ENCODE measurements at regions not wholly inside any gene's neighbourhood (a gene's known extent, or its start where the extent isn't known, plus 50 kb on each side); places are given as distances from the start of the nearest gene placed in this dataset.
"Not testable (repeated sequence)": the region's sequence is repeated elsewhere in the genome, so short reads cannot be mapped to it uniquely, and the experiment has no call there.

GRCh38 chr4:189228726-189229125 is 711.9 kb upstream of the FRG1 start:
- Histone ChIP-seq H3K4me3 (ENCODE audit: low read depth, low read length) (no peak overlapping the region), H3K9me3 (ENCODE audit: control insufficient read depth, insufficient read depth, low read length) (no peaks in the 10 kb centered on the region; the same call in 1 of the 2 replicates), H3K27ac (ENCODE audit: low read depth, low read length) (no peak overlapping the region), H3K27me3 (ENCODE audit: control insufficient read depth, insufficient read depth, low read length) (no peaks in the 10 kb centered on the region)
- CTCF ChIA-PET, result no interaction called here
- no peak for TF ChIP-seq CTCF (IDR thresholded peaks at IDR 0.05; ENCODE audit: low read depth, low read length)
- DNase-seq (ENCODE audit: low read depth, low spot score), result no peak
- POLR2A ChIA-PET, result no interaction called here

GRCh38 chr4:189232274-189232673 is 708.4 kb upstream of the FRG1 start:
- H3K4me3 ChIP-seq (ENCODE audit: low read depth, low read length), result no peak overlapping the region
- H3K27ac ChIP-seq (ENCODE audit: low read depth, low read length), result no peak overlapping the region
- peaks cover 17% of the 10 kb centered on the region for H3K9me3 ChIP-seq (ENCODE audit: control insufficient read depth, insufficient read depth, low read length)
- no peak for TF ChIP-seq CTCF (IDR thresholded peaks at IDR 0.05; ENCODE audit: low read depth, low read length)
- POLR2A ChIA-PET, result no interaction called here
- H3K27me3 ChIP-seq (ENCODE audit: control insufficient read depth, insufficient read depth, low read length), result no peaks in the 10 kb centered on the region
- DNase-seq (ENCODE audit: low read depth, low spot score), result no peak
- CTCF ChIA-PET, result no interaction called here

GRCh38 chr4:189233754-189234153 is 706.9 kb upstream of the FRG1 start:
- H3K9me3 ChIP-seq (ENCODE audit: control insufficient read depth, insufficient read depth, low read length), result peaks cover 21% of the 10 kb centered on the region
- H3K4me3 ChIP-seq (ENCODE audit: low read depth, low read length); H3K27me3 ChIP-seq (ENCODE audit: control insufficient read depth, insufficient read depth, low read length); H3K27ac ChIP-seq (ENCODE audit: low read depth, low read length); CTCF ChIA-PET; DNase-seq (ENCODE audit: low read depth, low spot score); POLR2A ChIA-PET: not testable (repeated sequence)

GRCh38 chr4:189234948-189235347 is 705.7 kb upstream of the FRG1 start:
- H3K4me3 ChIP-seq (ENCODE audit: low read depth, low read length); DNase-seq (ENCODE audit: low read depth, low spot score); CTCF ChIA-PET; H3K27ac ChIP-seq (ENCODE audit: low read depth, low read length); POLR2A ChIA-PET; H3K27me3 ChIP-seq (ENCODE audit: control insufficient read depth, insufficient read depth, low read length): not testable (repeated sequence)
- peaks cover 21% of the 10 kb centered on the region for H3K9me3 ChIP-seq (ENCODE audit: control insufficient read depth, insufficient read depth, low read length)

- Histone ChIP-seq H3K27ac (ENCODE audit: low read depth, low read length) (no peak overlapping the region), H3K27me3 (ENCODE audit: control insufficient read depth, insufficient read depth, low read length) (no peaks in the 10 kb centered on the region), H3K9me3 (ENCODE audit: control insufficient read depth, insufficient read depth, low read length) (peaks cover 21% of the 10 kb centered on the region), H3K4me3 (ENCODE audit: low read depth, low read length) (no peak overlapping the region)
- ChIA-PET CTCF (no interaction called here), POLR2A (no interaction called here)
- no peak for DNase-seq (ENCODE audit: low read depth, low spot score)
- TF ChIP-seq CTCF (IDR thresholded peaks at IDR 0.05; ENCODE audit: low read depth, low read length), result no peak
These were observed 705.1 kb upstream of the FRG1 start for GRCh38 chr4:189235599-189235998.

GRCh38 chr4:189236321-189236720 is 704.4 kb upstream of the FRG1 start:
- H3K27me3 ChIP-seq (ENCODE audit: control insufficient read depth, insufficient read depth, low read length); H3K27ac ChIP-seq (ENCODE audit: low read depth, low read length); H3K4me3 ChIP-seq (ENCODE audit: low read depth, low read length); POLR2A ChIA-PET; CTCF ChIA-PET; DNase-seq (ENCODE audit: low read depth, low spot score): not testable (repeated sequence)
- H3K9me3 ChIP-seq (ENCODE audit: control insufficient read depth, insufficient read depth, low read length), result peaks cover 21% of the 10 kb centered on the region

GRCh38 chr4:189237340-189237739 is 703.3 kb upstream of the FRG1 start:
- no peak for DNase-seq (ENCODE audit: low read depth, low spot score)
- no peaks in the 10 kb centered on the region for H3K27me3 ChIP-seq (ENCODE audit: control insufficient read depth, insufficient read depth, low read length)
- ChIA-PET POLR2A (no interaction called here), CTCF (no interaction called here)
- H3K9me3 ChIP-seq (ENCODE audit: control insufficient read depth, insufficient read depth, low read length), result peaks cover 21% of the 10 kb centered on the region
- no peak overlapping the region for H3K4me3 ChIP-seq (ENCODE audit: low read depth, low read length)
- no peak for TF ChIP-seq CTCF (IDR thresholded peaks at IDR 0.05; ENCODE audit: low read depth, low read length)
- no peak overlapping the region for H3K27ac ChIP-seq (ENCODE audit: low read depth, low read length)

Measured in AG04450 (cell line).